ENCODE measurements at regions not wholly inside any gene's neighbourhood (a gene's known extent, or its start where the extent isn't known, plus 50 kb on each side); places are given as distances from the start of the nearest gene placed in this dataset.

- no peak for TF ChIP-seq MAFK (IDR thresholded peaks at IDR 0.05; ENCODE audit: low read depth, low read length)
- no peak for TF ChIP-seq CTCF (IDR thresholded peaks at IDR 0.05; ENCODE audit: control extremely low read depth in 1 of 3, insufficient read depth in 1 of 3, low read depth in 1 of 3, low read length in 3 of 3)
- no peak for TF ChIP-seq SIN3A (conservative IDR thresholded peaks at IDR 0.05 in 1 of 2, IDR thresholded peaks at IDR 0.05 in 1 of 2; ENCODE audit: low read depth in 1 of 2, low read length in 2 of 2)
- no peak for TF ChIP-seq PHF8 (conservative IDR thresholded peaks at IDR 0.05; ENCODE audit: low read depth, low read length)
- TF ChIP-seq MAX (IDR thresholded peaks at IDR 0.05), result no peak
- no peak for TF ChIP-seq RXRA (IDR thresholded peaks at IDR 0.05; ENCODE audit: insufficient read depth, low read depth, low read length)
- no peak for TF ChIP-seq POLR2A (IDR thresholded peaks at IDR 0.05; ENCODE audit: control extremely low read depth in 1 of 2, low read depth in 2 of 2, low read length in 2 of 2)
- no peak for TF ChIP-seq TAF1 (IDR thresholded peaks at IDR 0.05; ENCODE audit: low read depth, low read length)
- TF ChIP-seq ASH2L (IDR thresholded peaks at IDR 0.05; ENCODE audit: low read length), result no peak
- TF ChIP-seq YY1 (IDR thresholded peaks at IDR 0.05; ENCODE audit: low read depth, low read length), result no peak
Observed at GRCh38 chr13:93147298-93147645, 79.3 kb upstream of the GPC6 start.
